Heart right ventricle (tissue), 16 donors: ENCODE measurements at regions not wholly inside any gene's neighbourhood (a gene's known extent, or its start where the extent isn't known, plus 50 kb on each side); places are given as distances from the start of the nearest gene placed in this dataset.

Experiments used
- ATAC-seq, 8 donors: fragments of 200-7000 bp; cut with Tn5 transposase; one replicate each; pipeline ENCODE4 v1.9.1; 2020; ENCODE audit warnings: mild to moderate bottlenecking in 8 of 8, moderate library complexity in 8 of 8, moderate number of reproducible peaks in 1 of 8
- DNase-seq, 2 donors: peaks; one replicate each; pipeline ENCODE4 v3.0.0-alpha.2; 2020
- H3K27ac ChIP-seq, 10 donors: fragments of 200-600 bp; sonication (generic) in 2 of 10; one replicate each; pipeline versions ENCODE4 v1.5.0 to v1.8.0; 2020 to 2022; ENCODE audit warnings: mild to moderate bottlenecking in 3 of 10
- H3K27me3 ChIP-seq, 7 donors: fragments of 200-600 bp; one replicate each; pipeline ENCODE4 v1.8.0; 2021 to 2022; ENCODE audit warnings: mild to moderate bottlenecking in 2 of 7
- H3K36me3 ChIP-seq, 9 donors: fragments of 200-600 bp; sonication (generic) in 1 of 9; one replicate each; pipeline versions ENCODE4 v1.5.0 to v1.8.0; 2020 to 2022; ENCODE audit warnings: mild to moderate bottlenecking in 2 of 9
- H3K4me1 ChIP-seq, 9 donors: fragments of 200-600 bp; sonication (generic) in 1 of 9; one replicate each; pipeline versions ENCODE4 v1.5.0 to v1.8.0; 2020 to 2022; ENCODE audit warnings: mild to moderate bottlenecking in 4 of 9
- H3K4me3 ChIP-seq, 10 donors: fragments of 200-600 bp; sonication (generic) in 2 of 10; one replicate each; pipeline versions ENCODE4 v1.5.0 to v1.8.0; 2020 to 2022; ENCODE audit warnings: mild to moderate bottlenecking in 7 of 10, moderate library complexity in 2 of 10
- H3K9me3 ChIP-seq, 11 donors: fragments of 200-600 bp in 10 of 11; sonication (generic) in 2 of 11; one replicate each; pipeline versions ENCODE4 v1.5.0 to v1.8.0; 2013 to 2022; ENCODE audit warnings: mild to moderate bottlenecking in 2 of 11, control low read depth in 1 of 11, moderate library complexity in 1 of 11
- CTCF ChIP-seq, 9 donors: fragments of 200-600 bp; sonication (generic) in 2 of 9; IDR thresholded peaks; one replicate each; pipeline versions ENCODE4 v1.5.0 to v1.8.0; 2021 to 2022; ENCODE audit warnings: antibody characterized with exemption in 9 of 9, mild to moderate bottlenecking in 5 of 9, moderate library complexity in 1 of 9
- WGBS, 2 donors: extraction: QIAGEN DNeasy Blood & Tissue Kit; methylation state at CpG; one replicate each; pipeline ENCODE4 v1.1.7; 2013; ENCODE audit warnings: inconsistent platforms in 1 of 2; 5-methylcytosine and 5-hydroxymethylcytosine counted together
- intact Hi-C, 10 donors: fragments of 100-400 bp; cut with DNase I; formaldehyde crosslinking; loops; one replicate each; pipeline versions ENCODE4 v1.11.1 to v1.14.2; 2022
- donor health status: Arrhythmogenic right ventricular cardiomyopathy.
- donor health status: ischemic (EF 13 %, LVEDD 7.1; RV severe dilation, severe dysfunction).
- donor health status: healthy with polysubstance abuse.
- donor health status: DM: no; HTN: yes; CAD: no.
- donor health status: DM: no; HTN: no; CAD: no.
- donor health status: ischemic (EF 25% LVEDD 6.9; RV normal size, moderate dysfunction).
- donor health status: ischemic (EF 25% LVEDD 5.7; RV mildly dilated, moderate dysfunction).
- donor health status: healthy.
- donor health status: DM: yes; HTN: yes; CAD: no.
- donor health status: Ischemic cardiomyopathy.
- donor health status: ischemic (EF 35%, LVEDD 5.7; RV mildly dilated, moderate dysfunction).
- donor health status: nonischemic (EF 11% LVEDD 7.7; RV severe dilation, severe dysfunction).
- donor health status: DM: yes; HTN: yes; CAD: no.
- donor health status: PGD.
- donor health status: ischemic (EF 29% LVEDD 5.4; RV normal size, mild dysfunction).
- donor health status: nonischemic (EF 23%, LVEDD 6.1; RV moderate dilation, normal function).

- DNase-seq (no peak), ATAC-seq (no peak)
- Histone ChIP-seq H3K9me3 (no peaks in the 10 kb centered on the region), H3K4me3 (no peak overlapping the region), H3K4me1 (no peaks in the 10 kb centered on the region), H3K36me3 (no peaks in the 10 kb centered on the region), H3K27me3 (no peaks in the 10 kb centered on the region), H3K27ac (no peak overlapping the region)
- 19 to 22% methylated on average over 1 of the region's 1 CpG for WGBS, 2 donors
- TF ChIP-seq CTCF (IDR thresholded peaks at IDR 0.05) = peak in 5 of 9 donors; percentile 14 to 28 (median 25)
- intact Hi-C loops = no loop called here
These were observed 516.4 kb upstream of the PCDH11Y start for GRCh38 chrY:4483693-4484092.
